PC-3 (cell line): ENCODE measurements at regions not wholly inside any gene's neighbourhood (a gene's known extent, or its start where the extent isn't known, plus 50 kb on each side); places are given as distances from the start of the nearest gene placed in this dataset.

ENCODE experiments used
- ATAC-seq: fragments of 200-7000 bp; cut with Tn5 transposase; 2 replicates; pipeline ENCODE4 v1.9.1; 2020; ENCODE audit warnings: mild to moderate bottlenecking, moderate library complexity
- BruUV-seq: library from RNA; stranded (reverse); fragments of 400-500 nt; replicated peaks from 2 replicates; lab custom pipeline; 2021; lab: Mats Ljungman, UMichigan
- CTCF ChIA-PET: fragments of 300-600 bp; sonication (Branson Sonifier 250); formaldehyde crosslinking; loops from one replicate; lab custom pipeline; 2022; ENCODE audit warnings: antibody characterized with exemption; lab: Charles Lee
- POLR2A ChIA-PET: fragments of 300-600 bp; sonication (Branson Sonifier 250); formaldehyde crosslinking; loops from one replicate; lab custom pipeline; 2022; ENCODE audit warnings: antibody characterized with exemption; ENCODE audit not compliant: unreplicated experiment; lab: Charles Lee
- DNase-seq: peaks from one replicate; pipeline ENCODE4 v3.0.0-alpha.2; 2015
- H2AFZ ChIP-seq: fragments of 300-600 bp; sonication (generic); 2 replicates; pipeline ENCODE4 v1.6.0; 2016; ENCODE audit warnings: antibody characterized with exemption, low read length
- H3F3A ChIP-seq: fragments of 300-600 bp; sonication (generic); one replicate; pipeline ENCODE4 v1.6.0; 2017; ENCODE audit warnings: antibody characterized with exemption, low read length, control low read depth, mild to moderate bottlenecking; ENCODE audit not compliant: unreplicated experiment
- H3K27ac ChIP-seq: fragments of 300-600 bp; sonication (generic); 2 replicates; pipeline ENCODE4 v1.5.1; 2016; ENCODE audit warnings: mild to moderate bottlenecking, low read length
- H3K27me3 ChIP-seq: fragments of 300-600 bp; sonication (generic); 2 replicates; pipeline ENCODE4 v1.6.1; 2016; ENCODE audit warnings: low read length, mixed read lengths
- H3K36me3 ChIP-seq: fragments of 300-600 bp; sonication (generic); 2 replicates; pipeline ENCODE4 v1.6.1; 2016; ENCODE audit warnings: low read depth, mixed run types, low read length, mixed read lengths
- H3K4me1 ChIP-seq: fragments of 300-600 bp; sonication (generic); 2 replicates; pipeline ENCODE4 v1.5.1; 2016; ENCODE audit warnings: low read length; ENCODE audit not compliant: insufficient read depth
- H3K4me2 ChIP-seq: fragments of 300-600 bp; sonication (generic); 2 replicates; pipeline ENCODE4 v1.6.0; 2016; ENCODE audit warnings: low read length
- H3K4me3 ChIP-seq: fragments of 300-600 bp; sonication (generic); 2 replicates; pipeline ENCODE4 v1.5.1; 2016; ENCODE audit warnings: mild to moderate bottlenecking, low read length, mixed read lengths
- H3K79me2 ChIP-seq: fragments of 300-600 bp; sonication (generic); 2 replicates; pipeline ENCODE4 v1.6.1; 2017; ENCODE audit warnings: low read length, mixed read lengths
- H3K9ac ChIP-seq: fragments of 300-600 bp; sonication (generic); 2 replicates; pipeline ENCODE4 v1.6.0; 2016; ENCODE audit warnings: mild to moderate bottlenecking, low read length
- H3K9me2 ChIP-seq: fragments of 300-600 bp; sonication (generic); replicated peaks from 2 replicates; pipeline ENCODE4 v1.6.1; 2016; ENCODE audit warnings: mixed run types, low read length, mixed read lengths
- H3K9me3 ChIP-seq: fragments of 300-600 bp; sonication (generic); 2 replicates; pipeline ENCODE4 v1.6.1; 2016; ENCODE audit warnings: low read length, mixed read lengths
- H4K20me1 ChIP-seq: fragments of 300-600 bp; sonication (generic); 2 replicates; pipeline ENCODE4 v1.6.1; 2016; ENCODE audit warnings: low read length, mixed read lengths
- CTCF ChIP-seq: fragments of 300-600 bp; sonication (generic); conservative IDR thresholded peaks from 2 replicates; pipeline ENCODE4 v1.5.1; 2017; ENCODE audit warnings: antibody characterized with exemption, low read depth, mild to moderate bottlenecking, low read length
- EZH2 ChIP-seq: fragments of 300-600 bp; sonication (generic); IDR thresholded peaks from one replicate; pipeline ENCODE4 v1.6.1; 2017; ENCODE audit warnings: antibody characterized with exemption, mild to moderate bottlenecking, low read length; ENCODE audit not compliant: unreplicated experiment
- EZH2phosphoT487 ChIP-seq: fragments of 300-600 bp; sonication (generic); IDR thresholded peaks from 2 replicates; pipeline ENCODE4 v1.6.1; 2018; ENCODE audit warnings: mild to moderate bottlenecking, antibody characterized with exemption, low read length, borderline replicate concordance
- intact Hi-C: fragments of 100-400 bp; cut with micrococcal nuclease; formaldehyde crosslinking; loops from 2 replicates; pipeline ENCODE4 v1.9.0; 2023

DNA sequence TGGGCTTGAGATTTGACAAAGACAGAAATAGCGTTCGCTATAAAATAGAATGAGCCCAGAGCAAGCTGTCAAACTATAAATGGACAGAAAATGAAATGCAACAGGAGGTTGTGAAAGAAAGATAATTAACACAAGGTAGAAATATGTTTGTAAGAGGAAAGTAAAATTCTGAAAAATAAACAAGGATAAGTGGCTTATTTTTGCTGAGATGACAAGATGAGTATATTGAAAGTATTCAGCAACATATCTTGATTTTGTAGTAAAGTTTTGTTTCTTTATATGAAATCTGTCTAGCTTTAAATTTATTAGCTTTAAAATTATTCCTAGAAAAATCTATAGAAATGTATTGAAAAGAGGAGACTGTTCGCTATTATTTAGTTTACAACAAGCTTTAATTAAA is 111.9 kb upstream of the RPS23 start:
- Histone ChIP-seq H3K4me3 (no peak overlapping the region), H3K9me2 (no peaks in the 10 kb centered on the region), H3F3A (no peaks in the 10 kb centered on the region), H3K79me2 (no peaks in the 10 kb centered on the region), H3K27me3 (no peaks in the 10 kb centered on the region), H3K9me3 (no peaks in the 10 kb centered on the region), H2AFZ (no peak overlapping the region), H3K4me2 (no peak overlapping the region), H3K27ac (peak overlapping the region; percentile 99; the same call in 1 of the 2 replicates), H3K4me1 (peaks cover 38% of the 10 kb centered on the region), H4K20me1 (no peaks in the 10 kb centered on the region), H3K9ac (0 out of 2 replicates have a peak overlapping the region, but pooled peaks have one; percentile 84), H3K36me3 (no peaks in the 10 kb centered on the region)
- no peak for TF ChIP-seq EZH2phosphoT487
- no TSS peak for BruUV-seq
- ATAC-seq, result no peak
- intact Hi-C loops, result no loop called here
- ChIA-PET POLR2A (no interaction called here), CTCF (no interaction called here)
- DNase-seq, result no peak

DNA sequence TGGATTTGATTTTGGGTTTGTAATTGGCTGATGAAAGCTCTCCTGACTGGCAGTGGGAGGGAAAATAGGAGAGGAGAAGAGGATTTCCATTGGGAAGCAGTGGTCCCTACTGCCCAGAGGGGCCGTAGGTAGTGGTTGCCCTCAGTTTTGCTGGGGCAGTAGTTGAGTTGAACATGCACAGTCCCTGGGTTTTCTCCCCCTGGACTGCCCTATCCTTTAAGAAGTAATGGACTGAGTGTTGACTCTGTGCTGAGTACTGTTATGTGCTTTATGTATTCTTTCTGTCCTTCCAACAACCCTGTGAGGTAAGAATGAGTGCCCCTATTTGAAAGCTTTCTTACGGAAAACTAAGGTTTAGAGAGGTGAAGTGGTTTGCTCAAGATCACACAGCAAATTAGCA is 111.2 kb upstream of the RPS23 start:
- ChIA-PET CTCF (interaction anchor here (1.1 kb wide), 2 partner anchors 32 to 1084 kb away, joined by 3 to 5 read pairs; no protein-coding TSS in a partner anchor), POLR2A (interaction anchor here (0.6 kb wide), 2 partner anchors 54 to 88 kb away, joined by 3 read pairs; no protein-coding TSS in a partner anchor)
- H3K9me3 ChIP-seq, result no peaks in the 10 kb centered on the region
- H3K36me3 ChIP-seq, result no peaks in the 10 kb centered on the region
- no peaks in the 10 kb centered on the region for H3K9me2 ChIP-seq
- intact Hi-C loops, result loop anchor here (1.0 kb wide), 1 partner anchor 17 kb away; no protein-coding TSS in a partner anchor
- peak overlapping the region; percentile 41; the same call in 1 of the 2 replicates for H3K4me3 ChIP-seq
- BruUV-seq, result no TSS peak
- no peak for ATAC-seq
- H4K20me1 ChIP-seq, result no peaks in the 10 kb centered on the region
- no peak for DNase-seq
- peak overlapping the region; percentile 11; the same call in 1 of the 2 replicates for H2AFZ ChIP-seq
- TF ChIP-seq EZH2 (no peak), CTCF (no peak), EZH2phosphoT487 (no peak)
- no peaks in the 10 kb centered on the region for H3K79me2 ChIP-seq
- H3K27ac ChIP-seq, result peak overlapping the region; percentile 99
- H3K4me2 ChIP-seq, result peak overlapping the region; percentile 75
- H3F3A ChIP-seq, result no peaks in the 10 kb centered on the region
- H3K9ac ChIP-seq, result peak overlapping the region; percentile 84
- peaks cover 38% of the 10 kb centered on the region for H3K4me1 ChIP-seq
- no peaks in the 10 kb centered on the region for H3K27me3 ChIP-seq

DNA sequence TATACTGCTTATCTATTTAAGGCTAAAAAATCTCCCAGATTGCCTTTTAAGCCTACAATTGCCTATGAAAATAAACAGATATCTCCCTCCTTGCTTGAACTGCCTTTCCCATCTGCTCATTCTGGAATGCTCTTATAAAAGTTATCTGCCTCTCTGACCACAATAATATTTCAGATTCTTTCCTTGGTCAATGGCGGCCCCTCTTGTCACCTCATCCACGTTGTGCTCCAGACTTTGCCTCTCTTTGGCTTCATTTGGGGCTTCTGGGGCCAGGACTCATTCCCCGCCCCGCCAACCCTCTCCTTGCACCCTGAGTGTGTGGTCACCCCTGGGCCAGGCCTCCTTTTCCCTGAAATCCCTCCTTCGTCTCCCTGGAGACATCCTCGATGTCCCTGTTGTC is 110.0 kb upstream of the RPS23 start:
- Histone ChIP-seq H3K4me1 (peaks cover 38% of the 10 kb centered on the region), H3K9me2 (no peaks in the 10 kb centered on the region), H3K79me2 (no peaks in the 10 kb centered on the region), H3K9me3 (no peaks in the 10 kb centered on the region), H3K27me3 (no peaks in the 10 kb centered on the region), H3K27ac (peak overlapping the region; percentile 99), H3K4me2 (peak overlapping the region; percentile 75), H3F3A (no peaks in the 10 kb centered on the region), H3K36me3 (no peaks in the 10 kb centered on the region), H3K4me3 (no peak overlapping the region), H4K20me1 (no peaks in the 10 kb centered on the region), H2AFZ (no peak overlapping the region), H3K9ac (peak overlapping the region; percentile 69)
- intact Hi-C loops, result no loop called here
- ChIA-PET CTCF (interaction anchor here (1.1 kb wide), 1 partner anchor 1085 kb away, joined by 3 read pairs; no protein-coding TSS in a partner anchor), POLR2A (no interaction called here)
- BruUV-seq, result no TSS peak
- TF ChIP-seq EZH2phosphoT487, result no peak
- ATAC-seq, result no peak
- no peak for DNase-seq
